Aorta (tissue), 5 donors: ENCODE measurements at regions not wholly inside any gene's neighbourhood (a gene's known extent, or its start where the extent isn't known, plus 50 kb on each side); places are given as distances from the start of the nearest gene placed in this dataset.

Experiments used
- ATAC-seq: fragments of 200-7000 bp; cut with Tn5 transposase; one replicate; pipeline ENCODE4 v1.9.1; 2022; ENCODE audit warnings: moderate library complexity; ENCODE audit not compliant: low FRiP score
- DNase-seq, 2 donors: peaks; one replicate each; pipeline ENCODE4 v3.0.0-alpha.2; 2020
- H3K27ac ChIP-seq, 2 donors: one replicate each; pipeline ENCODE4 v1.5.1; 2013; ENCODE audit warnings: low read length in 2 of 2, mild to moderate bottlenecking in 2 of 2, moderate library complexity in 2 of 2, control low read depth in 1 of 2, inconsistent platforms in 1 of 2, low read depth in 1 of 2
- H3K27me3 ChIP-seq, 2 donors: one replicate each; pipeline ENCODE4 v1.6.1; 2013; ENCODE audit warnings: control low read depth in 1 of 2, low read length in 1 of 2, mild to moderate bottlenecking in 1 of 2, moderate library complexity in 1 of 2; ENCODE audit not compliant: insufficient read depth in 2 of 2, control insufficient read depth in 1 of 2
- H3K36me3 ChIP-seq, 2 donors: one replicate each; pipeline ENCODE4 v1.6.1; 2013; ENCODE audit warnings: control low read depth in 1 of 2, low read length in 1 of 2, mild to moderate bottlenecking in 1 of 2; ENCODE audit not compliant: insufficient read depth in 2 of 2, control insufficient read depth in 1 of 2
- H3K4me1 ChIP-seq, 2 donors: one replicate each; pipeline ENCODE4 v1.6.1; 2013; ENCODE audit warnings: low read length in 2 of 2, control low read depth in 1 of 2, mild to moderate bottlenecking in 1 of 2, moderate library complexity in 1 of 2; ENCODE audit not compliant: insufficient read depth in 2 of 2, control insufficient read depth in 1 of 2
- H3K4me3 ChIP-seq, 2 donors: one replicate each; pipeline ENCODE4 v1.5.1; 2013; ENCODE audit warnings: low read length in 2 of 2, control low read depth in 1 of 2, mild to moderate bottlenecking in 1 of 2
- H3K9me3 ChIP-seq: one replicate; pipeline ENCODE4 v1.6.1; 2013; ENCODE audit warnings: mild to moderate bottlenecking, low read length; ENCODE audit not compliant: control insufficient read depth
- WGBS, 2 donors: extraction: QIAGEN DNeasy Blood & Tissue Kit; methylation state at CpG; one replicate each; pipeline ENCODE4 v1.1.7; 2013; 5-methylcytosine and 5-hydroxymethylcytosine counted together
- intact Hi-C, 2 donors: fragments of 100-400 bp; cut with DNase I; formaldehyde crosslinking; loops; one replicate each; pipeline versions ENCODE4 v1.14.2 to v1.15.0; 2022
- donor health status: healthy with polysubstance abuse.
- donor health status: Bipolar disorder and iron deficiency.
- donor health status: DM: no; HTN: no; CAD: no.
- donor health status: DM: no; HTN: no; CAD: no.
- donor health status: DM: yes; HTN: yes; CAD: no.

DNA sequence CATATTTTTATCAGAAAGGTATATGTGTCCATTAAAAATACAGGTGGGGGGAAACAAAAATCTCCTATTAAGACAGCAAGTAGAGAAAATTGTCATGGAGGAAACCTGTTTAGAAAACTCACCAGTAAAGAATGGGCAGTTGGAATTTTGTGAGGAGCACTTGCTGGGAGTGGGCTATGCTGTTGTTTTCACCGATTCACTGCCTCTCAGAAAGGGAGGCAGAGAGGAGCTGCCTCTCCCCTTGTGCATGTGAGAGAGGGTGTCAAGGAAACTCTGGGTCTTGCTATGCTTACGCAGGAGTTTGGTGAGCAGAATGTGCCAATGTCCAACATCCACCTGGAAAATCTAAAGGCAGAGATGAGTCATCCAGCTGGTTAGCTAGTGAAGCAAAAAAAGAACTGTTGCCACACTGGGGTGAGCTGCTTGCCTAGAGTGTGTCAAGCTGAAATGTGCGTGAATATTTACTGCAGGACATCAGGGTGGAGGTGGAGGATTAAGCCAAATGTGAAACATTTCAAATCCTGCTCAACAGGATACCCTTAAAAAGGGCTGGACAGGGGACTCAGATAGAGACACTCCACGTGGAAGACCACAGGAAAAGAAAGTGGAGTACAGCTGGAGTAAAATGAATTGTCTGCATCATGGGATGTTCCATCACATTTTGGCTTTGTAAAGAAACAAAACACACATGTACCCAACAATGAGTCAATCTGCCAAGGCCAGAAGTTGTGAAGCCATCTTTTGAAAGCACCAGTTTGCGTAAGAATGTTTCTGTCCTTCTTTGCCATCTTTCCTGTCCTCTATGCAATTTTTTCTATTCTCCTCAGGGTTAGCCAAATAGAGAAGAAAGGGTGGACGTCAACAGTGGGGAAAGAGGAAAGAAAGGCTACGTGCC is 449.7 kb upstream of the MPDZ start:
- Histone ChIP-seq H3K27ac (no peak overlapping the region), H3K36me3 (no peaks in the 10 kb centered on the region), H3K4me3 (no peak overlapping the region), H3K9me3 (peaks cover 1% of the 10 kb centered on the region), H3K4me1 (no peaks in the 10 kb centered on the region), H3K27me3 (no peaks in the 10 kb centered on the region)
- DNase-seq (no peak), ATAC-seq (no peak)
- WGBS, 2 donors: 82 to 84% methylated on average over 7 of the region's 7 CpGs
- intact Hi-C loops: loop anchor here in 1 of 2 donors (10.0 kb wide), 1 partner anchor 626 kb away; no protein-coding TSS in a partner anchor

GRCh38 chr9:13728131-13728530 is 448.6 kb upstream of the MPDZ start:
- intact Hi-C loops: loop anchor here in 1 of 2 donors (10.0 kb wide), 1 partner anchor 627 kb away; no protein-coding TSS in a partner anchor
- Histone ChIP-seq H3K4me1 (no peaks in the 10 kb centered on the region), H3K9me3 (peaks cover 1% of the 10 kb centered on the region), H3K27ac (no peak overlapping the region), H3K36me3 (no peaks in the 10 kb centered on the region), H3K27me3 (no peaks in the 10 kb centered on the region), H3K4me3 (no peak overlapping the region)
- DNase-seq (no peak), ATAC-seq (peak; percentile 13)
- 94 to 96% methylated on average over 2 of the region's 2 CpGs for WGBS, 2 donors

- intact Hi-C loops: loop anchor here in 1 of 2 donors (10.0 kb wide), 1 partner anchor 628 kb away; no protein-coding TSS in a partner anchor
- H3K4me1 ChIP-seq: no peaks in the 10 kb centered on the region
- peak; percentile 42 for ATAC-seq
- no peak for DNase-seq
- no peaks in the 10 kb centered on the region for H3K36me3 ChIP-seq
- no peak overlapping the region for H3K27ac ChIP-seq
- H3K9me3 ChIP-seq: no peaks in the 10 kb centered on the region
- WGBS, 2 donors: 83 to 86% methylated on average over 2 of the region's 2 CpGs
- no peak overlapping the region for H3K4me3 ChIP-seq
- no peaks in the 10 kb centered on the region for H3K27me3 ChIP-seq
These were observed 447.3 kb upstream of the MPDZ start for GRCh38 chr9:13726746-13727145.

- Histone ChIP-seq H3K36me3 (no peaks in the 10 kb centered on the region), H3K27ac (no peak overlapping the region), H3K4me3 (no peak overlapping the region), H3K27me3 (no peaks in the 10 kb centered on the region), H3K9me3 (no peaks in the 10 kb centered on the region), H3K4me1 (no peaks in the 10 kb centered on the region)
- ATAC-seq (no peak), DNase-seq (no peak)
- intact Hi-C loops: loop anchor here in 1 of 2 donors (10.0 kb wide), 1 partner anchor 629 kb away; no protein-coding TSS in a partner anchor
- WGBS, 2 donors: 93 to 97% methylated on average over 2 of the region's 2 CpGs
These were observed 446.0 kb upstream of the MPDZ start for GRCh38 chr9:13725516-13725915.

DNA sequence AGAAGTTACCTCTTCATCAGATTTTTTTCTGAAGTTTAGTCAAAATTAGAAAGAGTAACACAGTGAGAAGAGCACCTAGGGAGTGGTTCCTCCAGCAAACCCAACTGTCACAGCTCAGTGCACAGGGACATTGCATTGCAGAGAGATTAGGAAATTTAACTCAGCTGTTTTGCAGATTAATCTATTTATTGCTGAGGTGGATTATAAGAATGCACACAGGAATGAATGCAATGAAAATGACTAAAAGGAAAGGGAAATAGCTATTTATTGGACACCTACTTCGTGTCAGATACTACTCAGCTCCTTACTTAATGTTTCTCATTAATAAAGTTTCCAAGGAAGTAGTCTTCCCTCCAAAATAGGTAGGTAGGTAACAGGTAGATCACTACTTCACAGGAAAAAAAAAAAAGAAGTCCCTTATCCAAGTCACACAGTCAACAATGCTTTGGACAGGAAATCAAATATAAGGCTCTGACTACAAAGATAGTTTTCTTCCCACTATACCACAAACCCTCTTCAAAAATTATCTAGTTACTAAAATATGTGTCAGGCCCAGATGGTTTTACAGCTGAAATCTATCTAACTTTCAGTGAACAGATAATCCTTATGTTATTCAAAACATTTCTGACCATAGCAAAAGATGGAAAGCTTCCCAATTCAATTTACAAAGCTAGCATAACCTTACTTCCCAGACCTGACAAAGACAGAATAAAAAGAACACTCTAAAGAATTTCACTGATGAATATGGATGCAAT is 442.2 kb upstream of the MPDZ start:
- ATAC-seq (no peak), DNase-seq (no peak)
- Histone ChIP-seq H3K9me3 (no peaks in the 10 kb centered on the region), H3K4me1 (peaks cover 2 to 4% of the 10 kb centered on the region in 2 donors), H3K27me3 (no peaks in the 10 kb centered on the region), H3K4me3 (no peak overlapping the region), H3K27ac (no peak overlapping the region), H3K36me3 (no peaks in the 10 kb centered on the region)
- intact Hi-C loops: loop anchor here in 1 of 2 donors (10.0 kb wide), 1 partner anchor 633 kb away; no protein-coding TSS in a partner anchor
- WGBS, 2 donors: 96 to 100% methylated on average over 1 of the region's 1 CpG

DNA sequence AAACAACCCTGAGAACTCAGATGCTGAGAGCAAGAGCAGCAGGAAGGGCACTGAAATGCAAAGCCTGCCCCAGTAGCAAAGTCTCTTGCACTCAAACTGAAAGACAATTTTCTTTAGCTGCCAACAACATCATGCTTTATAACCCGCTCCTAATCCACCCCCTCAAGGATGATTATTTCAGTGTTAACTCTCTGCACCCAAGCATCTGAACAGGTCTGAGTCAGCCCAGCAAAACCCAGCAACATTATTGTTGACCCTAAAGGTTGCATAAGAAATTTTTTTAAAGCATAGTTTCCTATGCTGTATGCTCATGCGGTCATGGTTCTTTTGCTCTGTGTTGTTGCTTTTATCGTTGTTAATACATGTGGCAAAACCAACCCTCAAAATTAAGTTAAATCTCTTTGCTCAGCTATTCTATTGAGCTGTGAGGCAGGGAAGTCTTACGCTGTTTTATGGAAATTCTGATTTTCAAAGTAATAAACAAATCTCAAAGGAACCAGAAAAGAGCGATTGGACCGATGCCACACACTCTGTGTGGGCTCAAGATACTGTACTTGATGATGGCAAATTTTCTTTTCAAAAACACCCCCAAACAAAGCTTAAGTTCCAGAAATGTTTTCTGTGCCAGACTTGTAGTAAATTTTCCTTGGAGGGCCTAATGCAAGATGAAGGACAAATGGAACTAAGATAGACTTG is 440.6 kb upstream of the MPDZ start:
- H3K36me3 ChIP-seq: no peaks in the 10 kb centered on the region
- no peaks in the 10 kb centered on the region for H3K27me3 ChIP-seq
- H3K9me3 ChIP-seq: no peaks in the 10 kb centered on the region
- ATAC-seq (peak; percentile 59), DNase-seq (no peak)
- no peak overlapping the region for H3K4me3 ChIP-seq
- WGBS, 2 donors: 58 to 64% methylated on average over 6 of the region's 6 CpGs
- no peak overlapping the region for H3K27ac ChIP-seq
- intact Hi-C loops: loop anchor here in 1 of 2 donors (10.0 kb wide), 1 partner anchor 635 kb away; no protein-coding TSS in a partner anchor
- peaks cover 2 to 4% of the 10 kb centered on the region in 2 donors for H3K4me1 ChIP-seq

DNA sequence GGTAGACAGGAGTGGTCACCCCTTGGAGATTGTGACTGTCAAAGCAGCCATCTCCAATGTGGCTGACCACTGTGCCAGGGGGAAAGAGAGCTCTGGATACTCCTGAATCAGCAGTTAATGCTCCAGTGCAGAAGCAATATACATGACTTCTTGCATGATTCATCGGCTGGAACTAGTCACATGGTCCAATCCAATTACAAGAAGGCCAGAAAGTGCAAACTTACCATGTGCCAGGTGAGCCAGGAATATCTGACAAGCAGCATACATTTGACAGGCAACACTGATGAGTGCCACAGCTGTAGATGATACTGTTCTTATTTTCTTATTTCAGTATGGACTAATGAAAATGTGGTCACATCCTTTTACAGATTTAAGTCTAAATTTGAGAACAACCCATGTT is 440.0 kb upstream of the MPDZ start:
- H3K27me3 ChIP-seq: no peaks in the 10 kb centered on the region
- peaks cover 2 to 4% of the 10 kb centered on the region in 2 donors for H3K4me1 ChIP-seq
- 43 to 56% methylated on average over 1 of the region's 1 CpG for WGBS, 2 donors
- intact Hi-C loops: no loop called here
- no peak overlapping the region for H3K4me3 ChIP-seq
- ATAC-seq (no peak), DNase-seq (no peak)
- H3K9me3 ChIP-seq: no peaks in the 10 kb centered on the region
- no peak overlapping the region for H3K27ac ChIP-seq
- H3K36me3 ChIP-seq: no peaks in the 10 kb centered on the region

DNA sequence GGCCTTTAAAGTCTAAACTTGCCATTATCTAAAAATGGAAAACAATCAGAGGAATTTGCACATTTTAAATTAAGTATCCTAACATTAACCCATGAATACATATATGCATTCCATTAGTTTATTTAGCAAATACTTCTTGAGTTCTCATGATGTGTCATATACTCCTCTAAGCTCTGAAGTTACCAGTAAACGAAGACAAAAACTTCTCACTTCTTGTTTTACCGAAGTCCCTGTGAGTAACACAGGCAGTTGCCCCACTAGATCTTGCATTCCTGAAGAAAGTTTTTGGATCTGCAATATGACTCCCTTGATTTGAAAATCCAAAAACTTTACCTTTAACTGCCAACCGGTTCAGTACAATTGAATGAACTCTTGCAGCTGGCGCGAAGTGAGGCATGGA is 439.0 kb upstream of the MPDZ start:
- no peak for DNase-seq
- Histone ChIP-seq H3K9me3 (no peaks in the 10 kb centered on the region), H3K36me3 (no peaks in the 10 kb centered on the region), H3K4me1 (peaks cover 2 to 4% of the 10 kb centered on the region in 2 donors), H3K27ac (no peak overlapping the region), H3K4me3 (no peak overlapping the region), H3K27me3 (no peaks in the 10 kb centered on the region)
- intact Hi-C loops: no loop called here
- WGBS, 2 donors: 91 to 93% methylated on average over 5 of the region's 5 CpGs
- no peak for ATAC-seq
